Neural cell (in vitro differentiated cells): ENCODE measurements at regions not wholly inside any gene's neighbourhood (a gene's known extent, or its start where the extent isn't known, plus 50 kb on each side); places are given as distances from the start of the nearest gene placed in this dataset.

Source experiments
- H2AFZ ChIP-seq: fragments of 200-600, 300-800 bp; sonication (generic), shearing (Covaris generic); 2 replicates; pipeline ENCODE4 v1.6.0; 2014; ENCODE audit warnings: low read depth, mild to moderate bottlenecking, antibody characterized with exemption, low read length, moderate library complexity
- H3F3A ChIP-seq: fragments of 200-600 bp; shearing (Covaris generic); 2 replicates; pipeline ENCODE4 v1.6.1; 2016; ENCODE audit warnings: mild to moderate bottlenecking, moderate library complexity, mixed read lengths, antibody characterized with exemption, low read length; ENCODE audit not compliant: insufficient read depth, poor library complexity, severe bottlenecking
- H3K27ac ChIP-seq: fragments of 200-600, 300-800 bp; sonication (generic), shearing (Covaris generic); 2 replicates; pipeline ENCODE4 v1.5.1; 2014; ENCODE audit warnings: mild to moderate bottlenecking, low read length, moderate library complexity
- H3K27me3 ChIP-seq: fragments of 300-800, 200-600 bp; sonication (generic), shearing (Covaris generic); 2 replicates; pipeline ENCODE4 v1.6.0; 2014; ENCODE audit warnings: mild to moderate bottlenecking, low read depth, low read length, moderate library complexity; ENCODE audit not compliant: insufficient read depth
- H3K36me3 ChIP-seq: fragments of 300-800, 200-600 bp; sonication (generic), shearing (Covaris generic); 2 replicates; pipeline ENCODE4 v1.5.1; 2014; ENCODE audit warnings: mild to moderate bottlenecking, antibody characterized with exemption, low read length, moderate library complexity; ENCODE audit not compliant: insufficient read depth
- H3K4me2 ChIP-seq: fragments of 300-800, 200-600 bp; sonication (generic), shearing (Covaris generic); 2 replicates; pipeline ENCODE4 v1.6.0; 2014; ENCODE audit warnings: mild to moderate bottlenecking, low read length
- H3K4me3 ChIP-seq: fragments of 300-800, 200-600 bp; sonication (generic), shearing (Covaris generic); 2 replicates; pipeline ENCODE4 v1.5.1; 2014; ENCODE audit warnings: mild to moderate bottlenecking, low read length, moderate library complexity
- H3K79me2 ChIP-seq: fragments of 200-600 bp; shearing (Covaris generic); replicated peaks from 2 replicates; pipeline ENCODE4 v1.6.0; 2014; ENCODE audit warnings: mild to moderate bottlenecking, low read length, moderate library complexity; ENCODE audit not compliant: insufficient read depth
- H3K9ac ChIP-seq: fragments of 300-800, 200-600 bp; sonication (generic), shearing (Covaris generic); 2 replicates; pipeline ENCODE4 v1.6.1; 2016; ENCODE audit warnings: mild to moderate bottlenecking, low read length, mixed read lengths
- H3K9me2 ChIP-seq: fragments of 200-600 bp; shearing (Covaris generic); 2 replicates; pipeline ENCODE4 v1.6.1; 2016; ENCODE audit warnings: mild to moderate bottlenecking, low read length, mixed read lengths; ENCODE audit not compliant: insufficient read depth
- H3K9me3 ChIP-seq: fragments of 200-600, 300-800 bp; sonication (generic), shearing (Covaris generic); 2 replicates; pipeline ENCODE4 v1.6.1; 2016; ENCODE audit warnings: mild to moderate bottlenecking, mixed run types, low read length, moderate library complexity, mixed read lengths
- H4K20me1 ChIP-seq: fragments of 200-600 bp; shearing (Covaris generic); 2 replicates; pipeline ENCODE4 v1.6.1; 2016; ENCODE audit warnings: mild to moderate bottlenecking, mixed run types; ENCODE audit not compliant: insufficient read depth
- CTCF ChIP-seq: fragments of 450-650 bp; IDR thresholded peaks from 2 replicates; pipeline ENCODE4 v1.5.1; 2014; ENCODE audit warnings: antibody characterized with exemption, mild to moderate bottlenecking, moderate library complexity; ENCODE audit not compliant: poor library complexity, severe bottlenecking
- EP300 ChIP-seq: fragments of 450-650 bp; conservative IDR thresholded peaks from 2 replicates; pipeline ENCODE4 v1.6.1; 2014; ENCODE audit warnings: antibody characterized with exemption, mild to moderate bottlenecking, moderate library complexity; ENCODE audit not compliant: poor library complexity, severe bottlenecking
- EZH2 ChIP-seq: fragments of 200-600, 300-800 bp; shearing (Covaris generic), sonication (generic); IDR thresholded peaks from 2 replicates; pipeline ENCODE4 v1.6.1; 2014; ENCODE audit warnings: antibody characterized with exemption, low read length, borderline replicate concordance, mild to moderate bottlenecking; ENCODE audit not compliant: insufficient read depth, poor library complexity, severe bottlenecking
- MXI1 ChIP-seq: fragments of 450-650 bp; conservative IDR thresholded peaks from 2 replicates; pipeline ENCODE4 v1.6.1; 2014; ENCODE audit warnings: antibody characterized with exemption, mild to moderate bottlenecking; ENCODE audit not compliant: poor library complexity, severe bottlenecking
- POLR2AphosphoS5 ChIP-seq: IDR thresholded peaks from 2 replicates; pipeline ENCODE4 v1.6.1; 2012
- RAD21 ChIP-seq: fragments of 450-650 bp; conservative IDR thresholded peaks from 2 replicates; pipeline ENCODE4 v1.6.1; 2014; ENCODE audit warnings: antibody characterized with exemption, mild to moderate bottlenecking, moderate library complexity
- REST ChIP-seq: IDR thresholded peaks from 2 replicates; pipeline ENCODE4 v1.6.1; 2012; ENCODE audit warnings: borderline replicate concordance
- SMC3 ChIP-seq: fragments of 450-650 bp; conservative IDR thresholded peaks from 2 replicates; pipeline ENCODE4 v1.6.1; 2014; ENCODE audit warnings: antibody characterized with exemption, mild to moderate bottlenecking, moderate library complexity; ENCODE audit not compliant: poor library complexity
- TAF1 ChIP-seq: IDR thresholded peaks from 2 replicates; pipeline ENCODE4 v1.6.1; 2012; ENCODE audit warnings: low read depth

- no peak for TF ChIP-seq SMC3
- TF ChIP-seq RAD21: no peak
- no peak for TF ChIP-seq CTCF
- TF ChIP-seq TAF1: no peak
- TF ChIP-seq REST: no peak
- TF ChIP-seq MXI1: no peak
- no peak for TF ChIP-seq EZH2
- TF ChIP-seq POLR2AphosphoS5: no peak
- TF ChIP-seq EP300: no peak
- Histone ChIP-seq H3K9me2 (no peaks in the 10 kb centered on the region), H2AFZ (no peak overlapping the region), H3K27ac (no peak overlapping the region), H3K4me2 (no peak overlapping the region), H3F3A (no peaks in the 10 kb centered on the region), H3K4me3 (no peak overlapping the region), H3K36me3 (no peaks in the 10 kb centered on the region), H3K9ac (no peak overlapping the region), H3K79me2 (no peaks in the 10 kb centered on the region), H4K20me1 (no peaks in the 10 kb centered on the region), H3K9me3 (no peaks in the 10 kb centered on the region), H3K27me3 (no peaks in the 10 kb centered on the region)
Observed at GRCh38 chr10:94103801-94104221, 110.1 kb downstream of the PLCE1 start.

GRCh38 chr10:94104316-94105000, 110.7 kb downstream of the PLCE1 start:
- H4K20me1 ChIP-seq: no peaks in the 10 kb centered on the region
- H3K4me3 ChIP-seq: no peak overlapping the region
- H3F3A ChIP-seq: no peaks in the 10 kb centered on the region
- H3K27ac ChIP-seq: no peak overlapping the region
- H3K9me2 ChIP-seq: no peaks in the 10 kb centered on the region
- H3K9me3 ChIP-seq: no peaks in the 10 kb centered on the region
- H3K4me2 ChIP-seq: no peak overlapping the region
- no peaks in the 10 kb centered on the region for H3K27me3 ChIP-seq
- H2AFZ ChIP-seq: no peak overlapping the region
- no peak for TF ChIP-seq RAD21
- no peak for TF ChIP-seq REST
- TF ChIP-seq POLR2AphosphoS5: no peak
- TF ChIP-seq TAF1: no peak
- TF ChIP-seq EP300: no peak
- no peak for TF ChIP-seq MXI1
- TF ChIP-seq SMC3: no peak
- no peak for TF ChIP-seq CTCF
- TF ChIP-seq EZH2: no peak
- H3K36me3 ChIP-seq: no peaks in the 10 kb centered on the region
- no peak overlapping the region for H3K9ac ChIP-seq
- H3K79me2 ChIP-seq: no peaks in the 10 kb centered on the region
